GM18508 (cell line): ENCODE measurements at regions not wholly inside any gene's neighbourhood (a gene's known extent, or its start where the extent isn't known, plus 50 kb on each side); places are given as distances from the start of the nearest gene placed in this dataset.

Source experiments
- ATAC-seq: cut with Tn5 transposase; IDR thresholded peaks from one replicate; pipeline ENCODE4 v1.9.1; 2021; ENCODE audit warnings: moderate number of reproducible peaks; ENCODE audit not compliant: insufficient read depth, unreplicated experiment

DNA sequence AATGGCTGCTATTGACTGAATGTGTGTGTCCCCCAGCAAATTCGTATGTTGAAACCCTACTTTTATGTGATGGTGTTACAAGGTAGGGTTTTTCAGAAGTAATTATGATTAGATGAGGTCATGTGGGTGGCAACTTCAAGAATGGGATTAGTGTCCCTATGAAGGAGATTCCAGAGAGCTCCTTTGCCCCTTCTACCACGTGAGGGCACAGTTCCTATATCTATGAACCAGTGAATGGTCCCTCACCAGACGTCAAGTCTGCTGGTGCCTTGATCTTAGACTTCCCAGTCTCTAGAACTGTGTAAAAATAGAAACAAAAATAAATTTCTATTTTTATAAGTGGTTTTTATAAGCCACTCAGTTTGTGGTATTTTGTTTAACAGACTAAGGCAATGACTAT is 1137.6 kb upstream of the IGFBP7 start:
- no peak for ATAC-seq

GRCh38 chr4:58225460-58225859 is 1115.3 kb upstream of the IGFBP7 start:
- no peak for ATAC-seq

GRCh38 chr4:58219179-58219578 is 1109.0 kb upstream of the IGFBP7 start:
- no peak for ATAC-seq

- no peak for ATAC-seq
These were observed 1106.3 kb upstream of the IGFBP7 start for GRCh38 chr4:58216461-58216860.

- ATAC-seq, result no peak
These were observed 1104.2 kb upstream of the IGFBP7 start for GRCh38 chr4:58214376-58214775.

GRCh38 chr4:58209551-58209950 is 1099.4 kb upstream of the IGFBP7 start:
- no peak for ATAC-seq

GRCh38 chr4:58209001-58209400 is 1098.8 kb upstream of the IGFBP7 start:
- ATAC-seq, result no peak

DNA sequence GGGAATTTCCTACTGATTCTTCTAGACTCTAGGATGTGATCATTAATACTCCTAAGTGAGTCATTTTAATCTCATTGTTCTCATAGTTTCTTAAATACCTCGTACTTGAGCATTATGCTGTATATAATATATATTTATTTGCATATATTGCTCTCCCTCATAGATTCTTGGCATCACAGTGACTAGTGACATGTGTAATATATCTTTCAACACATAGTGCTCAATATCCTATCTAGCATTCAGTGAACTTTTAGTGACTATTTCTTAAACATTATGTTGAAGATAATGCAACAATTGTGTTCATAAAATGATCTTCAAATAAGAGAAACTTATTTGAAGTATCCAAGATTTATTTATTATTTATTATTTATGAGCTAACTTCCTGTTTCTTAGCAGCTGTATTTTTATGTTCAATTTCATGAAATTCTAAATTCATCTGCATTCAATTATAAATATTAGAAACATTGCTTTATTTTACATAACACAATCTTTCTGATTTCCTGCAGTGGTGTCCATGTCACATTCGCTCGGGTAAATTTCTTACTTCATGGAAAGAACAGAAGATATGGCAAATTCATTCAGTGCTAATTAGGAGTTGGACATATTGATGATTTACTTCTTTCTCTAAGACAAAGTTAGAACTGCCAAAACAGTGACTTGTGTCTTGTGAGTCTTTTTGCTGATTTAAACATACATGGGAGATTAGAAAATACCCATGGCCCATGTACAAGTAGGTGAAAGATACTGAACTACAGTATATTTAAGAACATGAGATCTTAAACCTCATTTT is 1095.5 kb upstream of the IGFBP7 start:
- no peak for ATAC-seq

DNA sequence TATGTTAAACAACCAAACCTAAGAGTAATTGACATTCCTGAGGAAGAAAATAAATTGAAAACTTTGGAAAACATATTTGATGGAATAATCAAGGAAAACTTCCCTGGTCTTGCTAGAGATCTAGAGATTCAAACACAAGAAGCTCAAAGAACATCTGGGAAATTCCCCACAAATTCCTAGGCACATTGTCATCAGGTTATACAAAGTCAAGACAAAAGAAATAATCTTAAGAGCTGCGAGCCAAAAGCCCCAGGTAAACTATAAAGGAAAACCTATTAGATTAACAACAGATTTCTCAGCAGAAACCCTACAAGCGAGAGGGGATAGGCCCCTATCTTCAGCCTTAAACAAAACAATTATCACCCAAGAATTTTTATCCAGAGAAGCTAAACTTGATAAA is 1082.0 kb upstream of the IGFBP7 start:
- ATAC-seq, result no peak

- no peak for ATAC-seq
These were observed 1080.9 kb upstream of the IGFBP7 start for GRCh38 chr4:58191109-58191508.

DNA sequence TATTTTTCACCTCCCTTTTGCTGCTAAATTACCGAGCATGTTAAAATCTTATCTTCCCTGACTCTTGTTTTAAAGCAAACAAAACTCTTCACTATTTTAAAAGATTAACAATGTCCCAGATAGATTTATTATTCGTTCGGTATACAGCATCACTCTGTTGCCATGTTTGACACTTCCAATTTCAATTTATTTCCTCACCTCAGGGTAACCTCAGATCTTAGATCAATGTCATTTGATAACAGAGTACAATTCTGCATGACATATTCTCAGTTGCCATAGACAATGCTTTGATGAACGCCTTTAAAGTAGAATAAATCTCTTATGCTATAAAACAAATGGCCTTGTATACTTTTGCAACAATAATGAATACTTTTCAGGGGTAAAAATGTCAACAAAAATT is 1078.1 kb upstream of the IGFBP7 start:
- ATAC-seq, result no peak

DNA sequence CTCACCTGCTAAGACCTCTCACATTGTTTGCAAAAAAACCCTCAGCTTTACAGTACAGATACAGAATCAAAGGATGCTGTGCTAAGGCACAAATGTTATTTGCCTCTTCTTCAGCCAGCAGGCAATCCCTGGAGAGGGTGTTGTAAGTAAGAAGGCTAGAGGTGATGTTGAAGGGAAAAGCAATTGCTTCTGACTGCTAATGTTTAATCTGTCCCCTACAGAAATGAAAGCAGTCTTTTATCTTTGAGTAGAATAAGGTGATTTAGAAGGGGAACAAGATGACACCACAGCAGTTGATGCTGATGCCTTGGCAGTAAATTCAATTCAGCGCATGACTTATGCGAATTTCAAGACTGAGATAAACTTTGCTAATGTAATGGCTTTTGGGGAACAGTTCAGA is 1064.8 kb upstream of the IGFBP7 start:
- ATAC-seq, result no peak

DNA sequence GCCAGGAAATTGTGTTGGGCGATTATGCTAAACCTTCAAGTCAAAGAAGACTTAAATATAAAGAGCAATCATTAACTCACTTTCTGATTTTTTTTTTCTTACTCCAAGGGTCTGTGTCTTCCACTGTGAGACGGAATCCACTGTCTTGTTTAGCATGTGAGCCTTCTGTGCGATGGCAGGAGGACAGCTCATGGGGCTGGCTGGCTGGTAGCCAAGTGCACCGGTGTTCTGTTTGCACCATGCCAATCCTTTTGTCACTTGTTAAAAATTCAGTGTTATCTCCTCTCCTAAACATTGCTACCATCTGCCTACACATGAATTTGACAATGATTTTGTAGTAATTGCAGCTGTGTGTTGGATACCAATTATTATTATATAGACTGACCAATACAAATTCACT is 1056.3 kb upstream of the IGFBP7 start:
- ATAC-seq, result no peak

DNA sequence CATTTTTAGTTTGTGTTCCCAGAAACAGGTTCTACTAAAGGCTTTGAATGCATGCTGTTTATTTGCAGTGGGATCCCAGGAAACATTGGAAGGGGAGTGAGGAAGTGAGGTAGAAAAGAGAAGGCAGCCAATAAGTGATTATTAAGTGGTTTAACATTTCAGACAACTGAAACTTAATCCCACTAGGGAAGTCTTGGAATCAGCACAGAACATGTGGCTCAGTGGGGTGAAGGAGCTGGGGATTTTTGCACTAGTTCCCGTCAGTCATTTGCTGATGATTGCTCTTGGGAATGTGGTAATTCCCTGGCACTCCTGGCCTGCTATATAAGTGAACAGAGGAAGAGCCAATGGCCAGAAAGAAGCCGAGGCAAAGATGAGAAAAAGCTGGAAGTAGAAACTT is 1053.0 kb upstream of the IGFBP7 start:
- no peak for ATAC-seq

- ATAC-seq, result no peak
These were observed 1039.4 kb upstream of the IGFBP7 start for GRCh38 chr4:58149404-58150085.

- ATAC-seq, result no peak
These were observed 1034.5 kb upstream of the IGFBP7 start for GRCh38 chr4:58144721-58145120.

GRCh38 chr4:58138786-58139668 is 1028.8 kb upstream of the IGFBP7 start:
- no peak for ATAC-seq

- ATAC-seq, result no peak
These were observed 1026.4 kb upstream of the IGFBP7 start for GRCh38 chr4:58136604-58137003.

DNA sequence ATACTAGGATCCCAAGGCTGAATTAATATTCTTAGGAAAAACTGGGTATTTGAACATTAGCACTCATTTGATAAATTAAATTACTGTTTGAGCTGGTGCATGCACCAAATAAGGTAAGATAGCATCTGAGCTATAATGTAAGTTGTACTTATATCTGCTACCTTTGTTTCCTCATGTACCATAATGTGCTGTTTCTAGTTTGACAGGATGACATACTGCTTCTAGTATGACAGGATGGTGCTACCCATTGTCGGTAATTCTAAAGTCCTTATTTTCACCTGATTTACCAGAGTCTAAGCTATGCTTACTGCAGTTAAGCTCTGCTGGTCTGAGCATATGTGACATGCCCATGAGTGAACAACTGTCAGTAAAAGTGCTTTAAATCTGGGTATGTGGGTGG is 1017.5 kb upstream of the IGFBP7 start:
- no peak for ATAC-seq

- no peak for ATAC-seq
These were observed 1009.1 kb upstream of the IGFBP7 start for GRCh38 chr4:58119298-58119697.

GRCh38 chr4:58113126-58113525 is 1002.9 kb upstream of the IGFBP7 start:
- no peak for ATAC-seq
